HL-60 (cell line): ENCODE measurements at regions not wholly inside any gene's neighbourhood (a gene's known extent, or its start where the extent isn't known, plus 50 kb on each side); places are given as distances from the start of the nearest gene placed in this dataset.

ENCODE experiments used
- DNase-seq, 2 experiments: peaks; one replicate each; pipeline ENCODE4 v3.0.0-alpha.2; 2010 to 2020; ENCODE audit warnings: low read depth in 1 of 2, low spot score in 1 of 2
- H3K27ac ChIP-seq: fragments of 250-450 bp; sonication (Bioruptor Pico); replicated peaks from 2 replicates; pipeline ENCODE4 v1.5.1; 2020; ENCODE audit warnings: mild to moderate bottlenecking, moderate library complexity
- H3K27me3 ChIP-seq: fragments of 250-450 bp; sonication (Bioruptor Pico); 2 replicates; pipeline ENCODE4 v1.5.1; 2021; ENCODE audit warnings: mild to moderate bottlenecking, moderate library complexity; ENCODE audit not compliant: insufficient read depth, poor library complexity, severe bottlenecking
- H3K4me3 ChIP-seq: replicated peaks from 2 replicates; pipeline ENCODE4 v1.5.1; 2011; ENCODE audit warnings: mild to moderate bottlenecking, control low read depth, low read length; ENCODE audit not compliant: insufficient read depth
- GABPA ChIP-seq: IDR thresholded peaks from 2 replicates; pipeline ENCODE4 v1.6.1; 2012; ENCODE audit warnings: low read depth
- POLR2AphosphoS5 ChIP-seq: IDR thresholded peaks from 2 replicates; pipeline ENCODE4 v1.6.1; 2012; ENCODE audit warnings: low read depth
- SPI1 ChIP-seq: IDR thresholded peaks from 2 replicates; pipeline ENCODE4 v1.6.1; 2012; ENCODE audit warnings: low read depth, mild to moderate bottlenecking, borderline replicate concordance
- TF ChIP-seq, protein P1 (sequence below): IDR thresholded peaks from one replicate; pipeline ENCODE4 v1.5.1; 2011; ENCODE audit warnings: low read length, control low read depth, inconsistent platforms; ENCODE audit not compliant: insufficient read depth
- TF ChIP-seq, protein P2 (sequence below): IDR thresholded peaks from 2 replicates; pipeline ENCODE4 v1.6.1; 2012; ENCODE audit warnings: low read depth; ENCODE audit not compliant: insufficient replicate concordance

GRCh38 chr4:14223461-14223860, 595.9 kb upstream of the BOD1L1 start:
- Histone ChIP-seq H3K27ac (no peak overlapping the region), H3K4me3 (no peak overlapping the region), H3K27me3 (no peaks in the 10 kb centered on the region)
- TF ChIP-seq, protein P1, sequence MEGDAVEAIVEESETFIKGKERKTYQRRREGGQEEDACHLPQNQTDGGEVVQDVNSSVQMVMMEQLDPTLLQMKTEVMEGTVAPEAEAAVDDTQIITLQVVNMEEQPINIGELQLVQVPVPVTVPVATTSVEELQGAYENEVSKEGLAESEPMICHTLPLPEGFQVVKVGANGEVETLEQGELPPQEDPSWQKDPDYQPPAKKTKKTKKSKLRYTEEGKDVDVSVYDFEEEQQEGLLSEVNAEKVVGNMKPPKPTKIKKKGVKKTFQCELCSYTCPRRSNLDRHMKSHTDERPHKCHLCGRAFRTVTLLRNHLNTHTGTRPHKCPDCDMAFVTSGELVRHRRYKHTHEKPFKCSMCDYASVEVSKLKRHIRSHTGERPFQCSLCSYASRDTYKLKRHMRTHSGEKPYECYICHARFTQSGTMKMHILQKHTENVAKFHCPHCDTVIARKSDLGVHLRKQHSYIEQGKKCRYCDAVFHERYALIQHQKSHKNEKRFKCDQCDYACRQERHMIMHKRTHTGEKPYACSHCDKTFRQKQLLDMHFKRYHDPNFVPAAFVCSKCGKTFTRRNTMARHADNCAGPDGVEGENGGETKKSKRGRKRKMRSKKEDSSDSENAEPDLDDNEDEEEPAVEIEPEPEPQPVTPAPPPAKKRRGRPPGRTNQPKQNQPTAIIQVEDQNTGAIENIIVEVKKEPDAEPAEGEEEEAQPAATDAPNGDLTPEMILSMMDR: no peak
- TF ChIP-seq, protein P2, sequence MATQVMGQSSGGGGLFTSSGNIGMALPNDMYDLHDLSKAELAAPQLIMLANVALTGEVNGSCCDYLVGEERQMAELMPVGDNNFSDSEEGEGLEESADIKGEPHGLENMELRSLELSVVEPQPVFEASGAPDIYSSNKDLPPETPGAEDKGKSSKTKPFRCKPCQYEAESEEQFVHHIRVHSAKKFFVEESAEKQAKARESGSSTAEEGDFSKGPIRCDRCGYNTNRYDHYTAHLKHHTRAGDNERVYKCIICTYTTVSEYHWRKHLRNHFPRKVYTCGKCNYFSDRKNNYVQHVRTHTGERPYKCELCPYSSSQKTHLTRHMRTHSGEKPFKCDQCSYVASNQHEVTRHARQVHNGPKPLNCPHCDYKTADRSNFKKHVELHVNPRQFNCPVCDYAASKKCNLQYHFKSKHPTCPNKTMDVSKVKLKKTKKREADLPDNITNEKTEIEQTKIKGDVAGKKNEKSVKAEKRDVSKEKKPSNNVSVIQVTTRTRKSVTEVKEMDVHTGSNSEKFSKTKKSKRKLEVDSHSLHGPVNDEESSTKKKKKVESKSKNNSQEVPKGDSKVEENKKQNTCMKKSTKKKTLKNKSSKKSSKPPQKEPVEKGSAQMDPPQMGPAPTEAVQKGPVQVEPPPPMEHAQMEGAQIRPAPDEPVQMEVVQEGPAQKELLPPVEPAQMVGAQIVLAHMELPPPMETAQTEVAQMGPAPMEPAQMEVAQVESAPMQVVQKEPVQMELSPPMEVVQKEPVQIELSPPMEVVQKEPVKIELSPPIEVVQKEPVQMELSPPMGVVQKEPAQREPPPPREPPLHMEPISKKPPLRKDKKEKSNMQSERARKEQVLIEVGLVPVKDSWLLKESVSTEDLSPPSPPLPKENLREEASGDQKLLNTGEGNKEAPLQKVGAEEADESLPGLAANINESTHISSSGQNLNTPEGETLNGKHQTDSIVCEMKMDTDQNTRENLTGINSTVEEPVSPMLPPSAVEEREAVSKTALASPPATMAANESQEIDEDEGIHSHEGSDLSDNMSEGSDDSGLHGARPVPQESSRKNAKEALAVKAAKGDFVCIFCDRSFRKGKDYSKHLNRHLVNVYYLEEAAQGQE: no peak
- no peak for TF ChIP-seq SPI1
- no peak for TF ChIP-seq POLR2AphosphoS5
- TF ChIP-seq GABPA: no peak
- no peak for DNase-seq

DNA sequence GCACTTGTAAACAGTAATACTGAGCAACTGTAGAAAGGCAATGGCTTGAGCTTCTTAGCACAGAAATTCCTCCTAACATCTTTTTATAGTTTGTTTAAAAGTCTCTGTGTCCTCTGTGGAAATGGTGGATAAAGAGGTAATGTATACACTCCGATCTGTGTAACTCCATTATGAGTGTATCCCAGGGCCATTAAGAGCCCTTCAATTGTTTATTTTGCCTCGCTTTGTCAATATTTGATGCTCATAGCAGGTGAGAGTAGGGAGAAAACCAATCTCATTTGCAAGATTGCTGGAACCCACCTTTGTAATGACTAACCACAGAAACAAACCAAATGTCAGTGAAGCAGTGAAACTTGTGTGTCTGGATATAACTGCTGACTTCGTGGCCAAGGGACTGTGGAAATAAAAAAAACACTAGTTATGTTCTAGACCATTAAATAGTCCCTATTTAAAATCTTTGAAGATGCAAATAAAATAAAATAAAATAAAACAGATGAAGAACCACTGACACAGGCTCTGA, 598.2 kb upstream of the BOD1L1 start:
- H3K4me3 ChIP-seq: no peak overlapping the region
- TF ChIP-seq POLR2AphosphoS5 (no peak), GABPA (no peak), SPI1 (no peak)
- TF ChIP-seq, protein P1: no peak
- TF ChIP-seq, protein P2: no peak
- DNase-seq: no peak
- H3K27ac ChIP-seq: no peak overlapping the region
- H3K27me3 ChIP-seq: no peaks in the 10 kb centered on the region

- no peak for DNase-seq
- Histone ChIP-seq H3K27ac (no peak overlapping the region), H3K27me3 (no peaks in the 10 kb centered on the region), H3K4me3 (no peak overlapping the region)
- TF ChIP-seq POLR2AphosphoS5 (no peak), GABPA (no peak), SPI1 (no peak)
- TF ChIP-seq, protein P2: no peak
- TF ChIP-seq, protein P1: no peak
Observed at GRCh38 chr4:14233126-14233525, 605.6 kb upstream of the BOD1L1 start.
